HG03039 (cell line): ENCODE measurements at regions not wholly inside any gene's neighbourhood (a gene's known extent, or its start where the extent isn't known, plus 50 kb on each side); places are given as distances from the start of the nearest gene placed in this dataset.

ENCODE experiments used
- ATAC-seq: cut with Tn5 transposase; IDR thresholded peaks from one replicate; pipeline ENCODE4 v1.9.1; 2021; ENCODE audit warnings: mild to moderate bottlenecking, moderate library complexity; ENCODE audit not compliant: unreplicated experiment

DNA sequence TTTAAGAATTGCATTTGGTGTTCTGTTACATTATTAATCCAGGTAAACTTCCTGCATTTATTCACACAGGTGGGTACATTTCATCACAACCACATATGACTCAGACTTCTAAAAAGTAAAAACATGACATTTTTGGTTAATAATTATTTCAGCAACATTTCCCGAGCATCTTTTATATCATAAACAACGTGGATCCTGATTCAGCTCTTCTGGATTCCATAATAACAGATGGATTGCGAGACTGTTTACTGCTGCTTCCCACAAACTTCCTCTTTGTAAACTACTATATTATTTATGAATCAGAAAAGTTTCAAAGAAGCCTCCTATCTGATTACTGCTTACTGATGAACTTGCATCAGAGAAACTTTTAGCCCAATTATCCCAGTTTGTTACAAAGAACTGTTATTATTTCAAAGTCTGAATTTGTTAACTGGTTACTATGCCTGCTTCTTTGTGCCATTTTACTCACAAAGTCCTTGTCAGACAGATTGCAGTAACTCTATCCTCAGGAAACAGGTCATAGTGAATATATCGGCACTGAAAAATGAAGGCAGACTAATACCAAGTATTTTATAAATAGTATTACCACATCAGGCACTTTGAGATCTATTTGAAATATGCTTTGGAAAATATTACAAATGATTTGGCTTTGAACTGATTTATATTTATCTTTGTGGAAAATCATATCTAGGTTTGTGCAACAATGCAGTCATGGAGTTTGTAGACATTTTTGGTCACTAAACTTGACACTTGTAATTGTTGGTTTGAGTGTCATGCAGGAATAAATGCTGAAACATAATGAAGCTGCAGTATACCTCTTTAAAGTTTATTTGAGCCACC is 511.6 kb downstream of the PLCL1 start:
- ATAC-seq = no peak

DNA sequence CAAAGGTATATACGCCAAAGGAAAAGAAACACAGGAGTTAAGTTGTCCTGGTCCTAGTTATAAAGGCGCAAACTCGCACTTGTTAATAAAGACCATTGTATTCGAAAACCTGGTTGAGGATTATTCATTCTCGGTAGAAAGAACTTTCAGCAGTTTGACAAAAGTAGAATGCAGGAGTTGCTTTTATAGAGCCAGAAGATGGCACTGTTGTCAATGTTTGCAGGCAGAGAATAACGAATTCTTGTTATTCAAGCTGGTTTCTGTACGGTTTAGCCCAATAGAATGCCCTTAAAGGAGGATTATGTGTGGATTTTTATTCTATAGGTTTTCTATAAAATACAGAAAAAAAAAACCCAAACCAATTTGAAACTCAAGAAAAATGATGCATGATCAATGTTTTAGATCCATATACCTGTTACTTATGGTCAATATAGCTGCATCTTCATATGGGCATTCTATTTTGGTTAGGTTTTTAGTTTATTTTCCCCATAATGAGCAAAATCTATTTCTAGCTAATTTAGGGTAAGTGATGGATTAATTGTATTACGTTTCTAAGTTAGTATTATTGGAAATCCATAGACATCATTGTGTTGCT is 510.3 kb downstream of the PLCL1 start:
- no peak for ATAC-seq

DNA sequence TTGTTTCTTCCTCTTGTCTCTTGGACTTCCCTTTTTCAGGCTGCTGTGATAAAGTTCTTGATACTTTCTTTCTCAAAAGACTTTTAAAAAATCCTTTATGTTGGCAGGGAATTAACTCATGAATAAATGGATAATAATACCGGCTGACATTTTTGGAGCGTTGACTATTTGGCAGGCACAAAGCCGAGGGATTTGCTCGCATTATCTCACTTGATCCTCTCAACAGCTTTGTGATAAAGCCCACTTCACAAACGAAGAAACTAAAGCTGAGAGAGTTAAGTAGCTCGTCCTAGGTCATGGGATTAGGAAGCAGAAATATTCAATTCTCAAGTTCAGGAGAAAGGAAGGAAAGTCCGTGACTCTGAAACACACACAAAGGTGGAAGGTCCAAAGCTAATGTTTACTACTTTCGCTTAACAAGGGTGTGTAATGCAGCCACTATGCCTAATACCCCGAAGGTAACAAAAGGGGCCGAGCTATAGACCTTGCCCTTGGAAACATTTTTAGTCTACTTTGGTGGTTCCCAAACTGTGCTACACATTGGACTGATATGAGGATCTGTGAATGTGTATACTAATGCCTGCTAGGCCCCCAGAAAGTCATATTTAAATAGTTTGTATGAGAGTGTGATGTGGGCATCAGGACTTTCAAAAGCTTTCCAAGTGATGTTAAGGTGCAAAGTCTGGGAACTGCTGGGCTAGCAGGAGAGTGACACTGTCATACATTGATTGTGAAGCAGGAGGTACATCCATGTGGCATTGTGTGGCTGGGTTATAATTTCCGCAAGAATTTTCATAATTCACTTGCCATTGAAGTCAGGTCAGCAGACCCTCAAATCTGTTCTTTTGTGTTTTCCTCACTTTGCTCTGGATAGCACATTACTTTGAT is 508.4 kb downstream of the PLCL1 start:
- no peak for ATAC-seq

GRCh38 chr2:198311020-198311419 is 506.6 kb downstream of the PLCL1 start:
- no peak for ATAC-seq

DNA sequence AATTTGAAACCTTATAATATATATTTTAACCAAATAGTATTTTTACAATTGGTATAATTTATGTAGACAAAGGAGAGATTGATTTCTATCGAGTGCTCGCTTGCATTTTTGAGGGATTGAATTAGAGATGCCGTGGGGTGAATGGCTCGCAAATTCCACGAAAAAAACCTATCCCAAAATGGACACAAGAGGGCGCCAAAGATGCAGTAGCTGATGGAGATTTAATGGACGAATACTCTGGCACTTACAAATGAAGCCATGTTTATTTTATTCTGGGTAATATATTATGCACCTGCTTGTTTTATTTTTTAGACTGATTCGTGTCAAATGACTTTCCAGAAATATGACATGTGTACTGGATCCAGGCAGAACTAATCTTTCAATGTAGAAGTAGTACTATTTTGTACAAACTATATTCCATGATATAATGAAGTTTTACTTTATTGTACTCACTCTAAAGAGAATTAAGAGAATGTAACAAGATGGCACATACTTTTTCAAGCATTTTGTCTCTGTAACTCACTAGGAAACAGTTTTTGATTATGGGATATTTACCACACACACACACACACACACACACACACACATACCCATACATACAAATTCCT is 505.4 kb downstream of the PLCL1 start:
- no peak for ATAC-seq

- ATAC-seq = no peak
These were observed 504.7 kb downstream of the PLCL1 start for GRCh38 chr2:198309081-198309480.

DNA sequence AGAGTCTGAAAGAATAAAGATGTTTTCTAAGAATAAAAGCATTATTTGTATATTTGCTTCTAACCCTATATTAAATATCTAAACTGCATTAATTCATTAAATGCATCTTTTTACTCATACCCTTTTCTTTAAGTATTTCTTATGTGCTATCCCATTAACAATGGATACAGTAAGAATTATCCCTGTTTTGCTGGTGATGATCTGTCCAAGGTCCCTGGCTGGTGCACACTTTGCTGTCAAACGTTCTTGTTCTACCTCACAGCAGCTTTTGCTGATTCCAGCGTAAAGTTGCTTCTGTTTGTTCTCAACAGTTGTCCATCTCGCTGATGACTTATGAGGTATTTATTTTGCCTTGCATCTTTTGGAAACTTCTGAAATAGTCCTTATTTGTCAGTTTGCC is 504.0 kb downstream of the PLCL1 start:
- ATAC-seq = no peak

DNA sequence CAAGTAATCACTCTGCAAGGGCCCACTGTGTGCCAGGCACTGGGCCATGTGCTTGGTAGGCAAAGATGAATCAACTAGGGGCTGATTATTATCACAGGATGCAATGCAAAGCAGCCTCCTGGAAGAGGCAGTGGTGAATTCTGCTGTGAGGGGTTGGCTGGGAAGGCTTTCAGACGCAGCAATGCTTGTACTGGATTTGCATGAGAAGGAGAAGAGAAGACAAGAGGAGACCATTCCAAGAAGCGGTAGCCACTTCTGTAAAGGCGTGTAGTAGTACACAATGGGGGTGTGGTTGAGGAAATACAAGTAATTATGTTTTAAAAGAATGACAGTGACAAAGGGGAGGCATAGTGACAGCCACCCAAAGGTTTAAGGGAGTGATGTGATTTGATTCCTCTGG is 502.7 kb downstream of the PLCL1 start:
- ATAC-seq = no peak

DNA sequence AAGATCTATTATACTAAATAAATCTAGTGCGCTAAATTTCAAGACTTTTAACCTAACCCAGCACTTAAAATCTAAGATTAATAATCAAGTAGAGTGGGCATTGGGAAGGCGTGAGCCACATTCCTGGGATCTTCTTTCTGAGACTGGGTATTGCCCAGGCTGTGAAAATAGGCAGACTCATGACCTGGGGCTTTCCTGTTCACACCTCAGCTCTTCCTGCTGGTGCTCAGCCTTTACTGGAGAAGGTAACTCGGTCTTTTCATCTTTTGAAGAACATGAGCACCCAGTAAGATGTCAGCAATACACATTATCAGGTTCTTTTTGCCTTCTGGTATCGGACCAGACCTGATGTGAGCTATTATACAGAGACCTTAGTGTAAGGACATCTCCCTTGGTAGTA is 500.5 kb downstream of the PLCL1 start:
- no peak for ATAC-seq

DNA sequence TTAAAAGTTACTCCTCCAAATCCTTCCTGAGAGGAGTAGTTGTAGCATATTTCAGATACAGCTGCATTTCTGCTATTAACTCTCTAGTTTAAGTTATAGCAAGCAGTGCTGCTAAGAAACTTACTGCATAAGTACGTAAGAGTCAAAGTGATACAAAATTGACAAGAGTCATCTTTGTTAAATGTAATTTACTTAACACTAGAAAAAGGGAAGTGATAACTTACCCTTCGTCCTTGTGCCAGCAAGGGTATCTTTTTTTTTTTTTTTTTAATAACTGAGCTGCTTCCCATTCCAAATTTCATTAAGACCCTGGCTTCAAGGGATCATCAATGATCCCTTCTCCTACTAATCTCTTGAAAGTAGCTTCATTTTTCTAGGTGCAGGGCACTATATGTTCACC is 493.0 kb downstream of the PLCL1 start:
- ATAC-seq = no peak

- peak; percentile 75 for ATAC-seq
These were observed 492.4 kb downstream of the PLCL1 start for GRCh38 chr2:198296665-198297308.

DNA sequence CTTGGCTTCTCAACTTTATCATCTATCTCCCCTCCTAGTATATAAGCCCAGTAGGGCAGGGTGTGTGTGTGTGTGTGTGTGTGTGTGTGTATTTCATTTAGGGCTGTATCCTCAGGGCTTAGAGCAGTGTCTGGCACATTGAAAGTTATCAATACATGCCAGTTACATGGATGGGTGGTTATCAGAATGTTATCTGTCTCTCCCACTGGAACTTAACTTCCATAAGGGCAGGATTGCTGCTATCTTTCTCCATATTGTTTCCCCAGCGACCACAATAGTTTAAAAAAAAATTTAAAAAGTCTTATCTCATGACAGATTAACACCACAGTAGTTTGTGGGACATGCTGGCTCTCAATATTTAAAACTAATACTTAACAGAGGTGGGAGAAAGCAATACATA is 488.9 kb downstream of the PLCL1 start:
- ATAC-seq = no peak

DNA sequence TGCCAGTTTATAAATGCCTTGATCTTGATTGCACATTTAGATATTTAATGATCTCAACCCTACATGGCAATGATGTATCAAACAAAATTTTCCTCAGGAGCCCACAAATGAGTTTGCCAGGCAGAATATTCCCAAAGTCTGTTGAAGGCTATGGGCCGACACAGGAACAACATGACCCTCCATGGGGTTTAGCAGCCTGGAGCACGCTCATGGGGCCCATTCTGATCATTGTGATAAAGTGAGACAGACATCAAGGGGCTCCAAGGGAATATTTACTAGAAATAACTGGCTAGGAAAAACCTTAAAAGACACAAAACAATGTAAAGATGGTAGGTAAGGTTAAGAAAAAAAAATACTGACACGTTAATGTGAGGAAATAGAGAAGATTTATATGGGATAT is 485.4 kb downstream of the PLCL1 start:
- no peak for ATAC-seq

DNA sequence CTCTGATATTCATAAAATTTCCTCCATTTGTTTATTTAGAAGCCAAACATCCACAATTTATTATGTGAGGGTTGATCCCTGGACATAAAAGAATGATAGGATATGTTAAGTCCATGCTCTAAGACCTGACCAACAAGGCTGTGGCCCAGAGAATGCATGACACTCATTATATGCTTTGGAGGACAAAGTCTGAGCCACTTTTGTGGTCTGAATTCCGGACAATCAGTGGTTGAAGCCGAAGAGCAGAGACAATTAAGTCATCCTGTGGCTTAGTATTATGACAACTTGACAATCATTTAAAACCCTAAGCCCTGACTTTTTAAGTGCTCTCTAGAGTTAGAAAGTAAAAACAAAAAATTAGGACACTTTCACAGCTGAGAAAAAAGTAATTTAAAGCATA is 483.3 kb downstream of the PLCL1 start:
- no peak for ATAC-seq

- no peak for ATAC-seq
These were observed 480.8 kb downstream of the PLCL1 start for GRCh38 chr2:198285216-198285615.

DNA sequence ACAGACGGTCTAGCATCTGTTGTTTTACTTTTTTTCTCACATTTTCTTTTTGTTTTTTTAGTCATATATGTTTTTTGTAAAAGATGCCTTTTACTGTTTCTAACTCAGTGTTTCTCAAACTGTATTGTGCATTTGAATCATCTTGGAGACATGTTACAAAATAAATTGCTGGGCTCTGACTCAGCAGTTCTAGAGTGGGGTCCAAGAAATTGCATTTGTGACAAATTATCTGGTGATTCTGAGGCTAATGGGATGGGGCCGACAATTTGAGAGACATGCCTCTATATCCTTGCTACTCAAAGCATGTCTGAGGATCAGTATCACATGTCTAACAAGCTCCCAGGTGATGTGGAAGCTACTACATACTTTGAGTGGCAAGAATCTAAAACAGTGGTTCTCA is 478.8 kb downstream of the PLCL1 start:
- ATAC-seq = no peak

DNA sequence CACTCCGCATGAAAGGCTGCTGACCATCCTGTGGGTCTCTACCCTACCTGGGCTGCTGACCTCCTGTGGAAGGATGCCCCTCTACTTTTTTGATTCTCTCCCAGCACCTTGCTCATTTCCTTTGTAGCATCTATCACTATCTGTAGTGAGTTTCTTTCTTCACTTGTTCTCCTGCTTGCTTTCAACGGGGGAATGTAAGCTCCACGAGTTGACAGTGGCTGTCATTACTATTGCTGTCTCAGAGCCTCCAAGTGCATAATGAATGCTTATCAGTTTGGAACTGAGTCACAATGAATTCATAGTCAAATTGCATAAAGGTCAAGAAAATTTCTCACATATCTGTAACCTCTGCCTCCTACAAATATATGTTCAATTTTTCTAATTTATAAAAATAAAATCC is 477.7 kb downstream of the PLCL1 start:
- ATAC-seq = no peak

DNA sequence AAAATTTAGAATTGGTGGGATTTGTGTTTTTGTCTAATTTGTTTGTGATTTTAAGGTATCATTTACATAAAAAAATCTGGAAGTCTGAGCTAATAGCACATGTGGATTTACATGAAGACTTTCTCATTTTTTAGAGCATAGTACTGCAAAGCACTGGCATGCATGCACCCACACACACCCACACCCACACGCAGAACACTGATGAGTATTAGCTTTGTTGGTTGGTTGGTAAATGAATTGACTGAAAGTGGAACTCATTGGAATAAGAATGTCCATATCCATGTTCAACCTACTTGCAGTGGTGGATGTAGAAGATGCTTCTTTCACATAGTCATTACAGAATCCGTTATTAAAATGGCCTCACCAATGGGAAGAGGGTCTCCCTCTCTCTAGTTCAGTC is 475.8 kb downstream of the PLCL1 start:
- ATAC-seq = no peak

- ATAC-seq = no peak
These were observed 474.6 kb downstream of the PLCL1 start for GRCh38 chr2:198279026-198279425.

DNA sequence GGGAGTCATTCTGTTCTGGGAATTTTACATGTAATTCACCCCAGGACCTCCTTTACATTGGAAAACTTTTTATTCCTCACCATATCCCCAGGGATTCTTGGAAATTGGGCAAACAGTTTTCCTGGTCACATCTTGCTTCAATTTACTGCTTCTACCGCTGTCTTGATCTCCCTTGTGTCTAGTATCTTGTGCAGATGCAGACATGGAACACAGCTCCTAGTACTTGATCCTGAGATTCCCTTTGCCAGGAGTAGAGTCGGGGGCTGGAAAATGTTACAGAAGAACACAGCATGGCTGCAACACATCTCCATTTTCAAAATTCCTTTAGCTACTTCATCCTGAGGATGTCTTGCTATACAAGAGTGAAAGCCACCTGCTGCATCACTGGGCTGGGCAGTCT is 472.8 kb downstream of the PLCL1 start:
- no peak for ATAC-seq

- no peak for ATAC-seq
These were observed 469.3 kb downstream of the PLCL1 start for GRCh38 chr2:198273660-198274059.
